ENCODE measurements at regions not wholly inside any gene's neighbourhood (a gene's known extent, or its start where the extent isn't known, plus 50 kb on each side); places are given as distances from the start of the nearest gene placed in this dataset.

DNA sequence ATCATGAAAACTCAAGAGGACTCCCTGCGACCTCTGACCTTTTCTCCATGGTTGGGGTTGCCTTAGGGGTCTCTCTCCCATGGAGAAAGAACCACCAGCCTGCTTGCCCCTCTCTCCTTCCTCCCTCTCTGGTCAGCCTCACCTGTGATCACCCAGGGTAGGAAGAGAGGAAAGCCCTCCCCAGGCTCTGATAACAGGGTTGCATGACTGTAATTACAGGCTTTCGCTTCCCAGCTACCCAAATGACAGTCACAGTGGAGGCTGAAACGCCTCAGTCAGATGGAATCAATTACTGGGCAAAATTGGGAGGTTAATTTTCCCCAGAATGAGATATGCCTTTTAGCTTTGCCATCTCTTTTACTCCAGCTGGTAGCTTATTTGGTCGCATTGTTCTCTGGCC is 265.8 kb upstream of the SOX9 start:
- TF ChIP-seq, protein P1, sequence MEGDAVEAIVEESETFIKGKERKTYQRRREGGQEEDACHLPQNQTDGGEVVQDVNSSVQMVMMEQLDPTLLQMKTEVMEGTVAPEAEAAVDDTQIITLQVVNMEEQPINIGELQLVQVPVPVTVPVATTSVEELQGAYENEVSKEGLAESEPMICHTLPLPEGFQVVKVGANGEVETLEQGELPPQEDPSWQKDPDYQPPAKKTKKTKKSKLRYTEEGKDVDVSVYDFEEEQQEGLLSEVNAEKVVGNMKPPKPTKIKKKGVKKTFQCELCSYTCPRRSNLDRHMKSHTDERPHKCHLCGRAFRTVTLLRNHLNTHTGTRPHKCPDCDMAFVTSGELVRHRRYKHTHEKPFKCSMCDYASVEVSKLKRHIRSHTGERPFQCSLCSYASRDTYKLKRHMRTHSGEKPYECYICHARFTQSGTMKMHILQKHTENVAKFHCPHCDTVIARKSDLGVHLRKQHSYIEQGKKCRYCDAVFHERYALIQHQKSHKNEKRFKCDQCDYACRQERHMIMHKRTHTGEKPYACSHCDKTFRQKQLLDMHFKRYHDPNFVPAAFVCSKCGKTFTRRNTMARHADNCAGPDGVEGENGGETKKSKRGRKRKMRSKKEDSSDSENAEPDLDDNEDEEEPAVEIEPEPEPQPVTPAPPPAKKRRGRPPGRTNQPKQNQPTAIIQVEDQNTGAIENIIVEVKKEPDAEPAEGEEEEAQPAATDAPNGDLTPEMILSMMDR (IDR thresholded peaks at IDR 0.05; ENCODE audit: low read length): no peak
- no peak for TF ChIP-seq EZH2 (IDR thresholded peaks at IDR 0.05; ENCODE audit: borderline replicate concordance, low read length)

Data from OCI-LY1 (cell line).